Kidney epithelial cell (primary cell): ENCODE measurements at regions not wholly inside any gene's neighbourhood (a gene's known extent, or its start where the extent isn't known, plus 50 kb on each side); places are given as distances from the start of the nearest gene placed in this dataset.

Experiments used
- DNase-seq: peaks from one replicate; pipeline ENCODE4 v3.0.0-alpha.2; 2010; ENCODE audit warnings: low read depth
- H3K27me3 ChIP-seq: 2 replicates; pipeline ENCODE4 v1.6.0; 2011; ENCODE audit warnings: low read length; ENCODE audit not compliant: control insufficient read depth, insufficient read depth
- H3K36me3 ChIP-seq: 2 replicates; pipeline ENCODE4 v1.5.1; 2011; ENCODE audit warnings: low read length; ENCODE audit not compliant: control insufficient read depth, insufficient read depth
- H3K4me3 ChIP-seq: 2 replicates; pipeline ENCODE4 v1.5.1; 2011; ENCODE audit warnings: low read depth, mild to moderate bottlenecking, control low read depth, low read length
- CTCF ChIP-seq: IDR thresholded peaks from 2 replicates; pipeline ENCODE4 v1.5.1; 2011; ENCODE audit warnings: mild to moderate bottlenecking, moderate library complexity, low read length, control low read depth, inconsistent platforms; ENCODE audit not compliant: insufficient read depth, poor library complexity, severe bottlenecking

GRCh38 chr5:15300141-15300540, 199.8 kb upstream of the FBXL7 start:
- Histone ChIP-seq H3K4me3 (no peak overlapping the region), H3K36me3 (no peaks in the 10 kb centered on the region), H3K27me3 (no peaks in the 10 kb centered on the region)
- no peak for DNase-seq
- no peak for TF ChIP-seq CTCF

- Histone ChIP-seq H3K36me3 (no peaks in the 10 kb centered on the region), H3K4me3 (no peak overlapping the region), H3K27me3 (no peaks in the 10 kb centered on the region)
- peak; percentile 21 for TF ChIP-seq CTCF
- DNase-seq, result no peak
These were observed 209.0 kb upstream of the FBXL7 start for GRCh38 chr5:15290953-15291352.

- H3K36me3 ChIP-seq, result no peaks in the 10 kb centered on the region
- DNase-seq, result no peak
- no peak overlapping the region for H3K4me3 ChIP-seq
- H3K27me3 ChIP-seq, result no peaks in the 10 kb centered on the region
- no peak for TF ChIP-seq CTCF
These were observed 213.3 kb upstream of the FBXL7 start for GRCh38 chr5:15286650-15287049.

- Histone ChIP-seq H3K36me3 (no peaks in the 10 kb centered on the region), H3K4me3 (no peak overlapping the region), H3K27me3 (no peaks in the 10 kb centered on the region)
- peak; percentile 5 for DNase-seq
- no peak for TF ChIP-seq CTCF
These were observed 213.9 kb upstream of the FBXL7 start for GRCh38 chr5:15285901-15286583.

- H3K36me3 ChIP-seq, result no peaks in the 10 kb centered on the region
These were observed 215.3 kb upstream of the FBXL7 start for GRCh38 chr5:15284706-15285105.

More at GRCh38 chr5:15284706-15285105, 215.3 kb upstream of the FBXL7 start:
- no peak for TF ChIP-seq CTCF
- no peak for DNase-seq
- Histone ChIP-seq H3K4me3 (no peak overlapping the region), H3K27me3 (no peaks in the 10 kb centered on the region)
